KMS-11 (cell line): ENCODE measurements at regions not wholly inside any gene's neighbourhood (a gene's known extent, or its start where the extent isn't known, plus 50 kb on each side); places are given as distances from the start of the nearest gene placed in this dataset.

ENCODE experiments used
- H2AFZ ChIP-seq: fragments of 200-600 bp; sonication (generic); 2 replicates; pipeline ENCODE4 v1.6.1; 2016; ENCODE audit warnings: antibody characterized with exemption, mixed run types, low read depth
- H3K27ac ChIP-seq: fragments of 200-600 bp; sonication (generic); 2 replicates; pipeline ENCODE4 v1.6.1; 2016; ENCODE audit warnings: mild to moderate bottlenecking, mixed run types
- H3K27me3 ChIP-seq: fragments of 200-600 bp; sonication (generic); 2 replicates; pipeline ENCODE4 v1.6.1; 2017; ENCODE audit warnings: mild to moderate bottlenecking, low read depth, mixed run types, moderate library complexity; ENCODE audit not compliant: insufficient read depth
- H3K36me3 ChIP-seq: fragments of 200-600 bp; sonication (generic); 2 replicates; pipeline ENCODE4 v1.6.1; 2017; ENCODE audit warnings: mild to moderate bottlenecking, mixed run types; ENCODE audit not compliant: insufficient read depth
- H3K4me1 ChIP-seq: fragments of 200-600 bp; sonication (generic); 2 replicates; pipeline ENCODE4 v1.6.1; 2016; ENCODE audit warnings: mild to moderate bottlenecking, low read depth, mixed run types; ENCODE audit not compliant: poor library complexity, severe bottlenecking
- H3K4me2 ChIP-seq: fragments of 200-600 bp; sonication (generic); 2 replicates; pipeline ENCODE4 v1.7.0; 2016; ENCODE audit warnings: mild to moderate bottlenecking, mixed run types
- H3K4me3 ChIP-seq: fragments of 200-600 bp; sonication (generic); IDR thresholded peaks from 2 replicates; pipeline ENCODE4 v1.6.1; 2017; ENCODE audit warnings: low read depth, low read length, mixed read lengths; ENCODE audit not compliant: insufficient read depth
- H3K79me2 ChIP-seq: fragments of 200-600 bp; sonication (generic); 2 replicates; pipeline ENCODE4 v1.6.1; 2016; ENCODE audit warnings: low read depth, mixed run types; ENCODE audit not compliant: insufficient read depth
- H3K9ac ChIP-seq: fragments of 200-600 bp; sonication (generic); 2 replicates; pipeline ENCODE4 v1.6.1; 2016; ENCODE audit warnings: mild to moderate bottlenecking, mixed run types
- H4K20me1 ChIP-seq: fragments of 200-600 bp; sonication (generic); 2 replicates; pipeline ENCODE4 v1.6.1; 2016; ENCODE audit warnings: mild to moderate bottlenecking, mixed run types; ENCODE audit not compliant: insufficient read depth
- CTCF ChIP-seq: fragments of 200-600 bp; sonication (generic); conservative IDR thresholded peaks from 2 replicates; pipeline ENCODE4 v1.6.1; 2017; ENCODE audit warnings: low read depth, mild to moderate bottlenecking, antibody characterized with exemption, low read length, moderate library complexity, mixed read lengths

GRCh38 chr2:133635131-133635530 is 66.9 kb upstream of the NCKAP5 start:
- no peaks in the 10 kb centered on the region for H3K36me3 ChIP-seq
- H3K4me1 ChIP-seq, result no peaks in the 10 kb centered on the region
- H3K27ac ChIP-seq, result no peak overlapping the region
- no peak overlapping the region for H3K4me2 ChIP-seq
- H3K9ac ChIP-seq, result no peak overlapping the region
- no peaks in the 10 kb centered on the region for H3K79me2 ChIP-seq
- H4K20me1 ChIP-seq, result no peaks in the 10 kb centered on the region
- no peak overlapping the region for H2AFZ ChIP-seq
- no peak overlapping the region for H3K4me3 ChIP-seq
- H3K27me3 ChIP-seq, result no peaks in the 10 kb centered on the region
- TF ChIP-seq CTCF, result no peak

DNA sequence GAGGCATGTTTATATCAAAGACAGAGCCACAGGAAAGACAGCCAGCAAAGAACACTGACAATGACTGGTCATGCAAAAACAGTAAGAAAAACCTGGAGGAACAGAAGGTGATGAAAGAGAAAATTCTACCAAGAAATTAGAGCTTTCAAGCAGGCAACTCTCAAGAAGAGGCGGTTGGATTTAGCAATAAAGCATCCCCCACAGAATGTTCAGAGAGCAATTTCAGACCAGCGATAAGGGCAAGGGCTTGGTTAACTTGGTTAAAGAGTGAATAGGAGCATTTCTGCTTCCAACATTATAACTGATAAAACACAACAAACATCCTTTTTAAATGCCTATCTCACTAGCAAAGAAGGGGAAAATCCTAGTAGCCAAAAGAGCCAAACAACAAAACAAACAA is 68.0 kb upstream of the NCKAP5 start:
- Histone ChIP-seq H3K27me3 (no peaks in the 10 kb centered on the region), H3K79me2 (no peaks in the 10 kb centered on the region), H3K27ac (no peak overlapping the region), H4K20me1 (no peaks in the 10 kb centered on the region), H3K36me3 (no peaks in the 10 kb centered on the region), H3K4me2 (no peak overlapping the region), H2AFZ (no peak overlapping the region), H3K9ac (no peak overlapping the region), H3K4me3 (no peak overlapping the region), H3K4me1 (no peaks in the 10 kb centered on the region)
- no peak for TF ChIP-seq CTCF

- Histone ChIP-seq H3K27me3 (no peaks in the 10 kb centered on the region), H3K9ac (no peak overlapping the region), H3K4me1 (no peaks in the 10 kb centered on the region), H3K36me3 (no peaks in the 10 kb centered on the region), H3K27ac (no peak overlapping the region), H2AFZ (no peak overlapping the region), H4K20me1 (no peaks in the 10 kb centered on the region), H3K4me2 (no peak overlapping the region), H3K4me3 (no peak overlapping the region), H3K79me2 (no peaks in the 10 kb centered on the region)
- no peak for TF ChIP-seq CTCF
Measured at GRCh38 chr2:133640103-133640502, 71.8 kb upstream of the NCKAP5 start.

DNA sequence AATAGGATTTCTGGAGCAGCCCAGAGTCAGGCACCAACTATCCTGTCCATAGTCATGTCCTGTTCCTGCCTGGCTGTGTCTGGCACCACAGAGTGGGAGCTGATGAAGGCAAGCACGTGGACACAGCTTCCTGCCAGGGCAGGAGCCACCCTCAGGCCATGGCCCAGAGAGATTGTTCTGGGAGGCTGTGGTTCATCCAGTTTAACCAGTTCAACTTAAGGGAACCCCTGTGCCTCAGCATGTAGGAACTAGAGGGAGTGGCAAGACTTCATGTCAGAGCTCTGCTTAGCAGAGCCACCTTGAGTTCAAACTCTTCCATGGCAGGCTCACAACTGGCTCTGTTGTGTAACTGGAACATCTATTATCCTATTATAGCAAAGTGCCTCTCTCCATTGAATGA is 73.2 kb upstream of the NCKAP5 start:
- H3K79me2 ChIP-seq, result no peaks in the 10 kb centered on the region
- no peaks in the 10 kb centered on the region for H3K36me3 ChIP-seq
- no peaks in the 10 kb centered on the region for H3K4me1 ChIP-seq
- no peak overlapping the region for H3K4me2 ChIP-seq
- H3K27me3 ChIP-seq, result no peaks in the 10 kb centered on the region
- H3K27ac ChIP-seq, result no peak overlapping the region
- no peak overlapping the region for H3K4me3 ChIP-seq
- H4K20me1 ChIP-seq, result no peaks in the 10 kb centered on the region
- H2AFZ ChIP-seq, result no peak overlapping the region
- no peak for TF ChIP-seq CTCF
- H3K9ac ChIP-seq, result no peak overlapping the region
